GM12878 (cell line): ENCODE measurements at regions not wholly inside any gene's neighbourhood (a gene's known extent, or its start where the extent isn't known, plus 50 kb on each side); places are given as distances from the start of the nearest gene placed in this dataset.
A peak's percentile ranks its signal among the peaks of the same experiment; 100 is the strongest.

Experiments
- ATAC-seq: fragments of 200-7000 bp; cut with Tn5 transposase; 3 replicates; pipeline ENCODE4 v1.9.1; 2020; ENCODE audit warnings: mild to moderate bottlenecking, moderate library complexity
- BruUV-seq: library from RNA; stranded (reverse); fragments of 400-500 nt; replicated peaks from 2 replicates; lab custom pipeline; 2021; lab: Mats Ljungman, UMichigan
- CTCF ChIA-PET: fragments of 300-600 bp; sonication (Branson Sonifier 250); formaldehyde crosslinking; extraction: SDS; loops from one replicate; lab custom pipeline; 2021; ENCODE audit warnings: inconsistent platforms; lab: Yijun Ruan, JAX
- POLR2A ChIA-PET: fragments of 350-600 bp; formaldehyde crosslinking; extraction: SDS; loops from one replicate; lab custom pipeline; 2021; ENCODE audit warnings: inconsistent platforms; lab: Charles Lee
- RAD21 ChIA-PET: fragments of 300-600 bp; sonication (Branson Sonifier 250); formaldehyde crosslinking; loops from one replicate; lab custom pipeline; 2023; ENCODE audit warnings: antibody characterized with exemption; ENCODE audit not compliant: unreplicated experiment; lab: Charles Lee
- SMC1A ChIA-PET: fragments of 300-600 bp; sonication (Branson Sonifier 250); formaldehyde crosslinking; loops from one replicate; lab custom pipeline; 2023; ENCODE audit not compliant: unreplicated experiment, uncharacterized antibody; lab: Charles Lee
- DNase-seq: peaks from one replicate; pipeline ENCODE4 v3.0.0-alpha.2; 2011; ENCODE audit warnings: low read depth, low spot score
- FAIRE-seq: peaks from 3 replicates; lab custom pipeline; 2011; peaks lifted over from hg19 to GRCh38; lab: Jason Lieb, UNC
- H2AFZ ChIP-seq: 2 replicates; pipeline ENCODE4 v1.6.0; 2011; ENCODE audit warnings: low read depth, low read length, control low read depth; ENCODE audit not compliant: control insufficient read depth
- H3K27ac ChIP-seq: 2 replicates; pipeline ENCODE4 v1.5.1; 2011; ENCODE audit warnings: control low read depth; ENCODE audit not compliant: control insufficient read depth, insufficient read depth
- H3K27me3 ChIP-seq, 2 experiments: replicated peaks in 1 of 2; 2 replicates each; pipeline versions ENCODE4 v1.6.0 to v1.6.1; 2011; ENCODE audit warnings: low read length in 1 of 2; ENCODE audit not compliant: control insufficient read depth in 2 of 2, insufficient read depth in 2 of 2
- H3K36me3 ChIP-seq, 2 experiments: 2 replicates each; pipeline ENCODE4 v1.5.1; 2011; ENCODE audit warnings: low read length in 1 of 2; ENCODE audit not compliant: control insufficient read depth in 2 of 2, insufficient read depth in 2 of 2
- H3K4me1 ChIP-seq: 2 replicates; pipeline ENCODE4 v1.6.1; 2011; ENCODE audit warnings: mild to moderate bottlenecking, low read length, moderate library complexity, mixed read lengths; ENCODE audit not compliant: control insufficient read depth, insufficient read depth
- H3K4me2 ChIP-seq: 2 replicates; pipeline ENCODE4 v1.6.0; 2011; ENCODE audit warnings: control low read depth; ENCODE audit not compliant: control insufficient read depth, insufficient read depth
- H3K4me3 ChIP-seq: fragments of 200-600 bp; sonication (generic); 2 replicates; pipeline ENCODE4 v1.5.1; 2016
- H3K79me2 ChIP-seq: 2 replicates; pipeline ENCODE4 v1.6.0; 2011; ENCODE audit warnings: low read length; ENCODE audit not compliant: control insufficient read depth, insufficient read depth
- H3K9ac ChIP-seq: 2 replicates; pipeline ENCODE4 v1.8.0; 2011; ENCODE audit warnings: low read length, control low read depth, mixed read lengths; ENCODE audit not compliant: control insufficient read depth, insufficient read depth
- H3K9me3 ChIP-seq: replicated peaks from 3 replicates; pipeline ENCODE4 v1.5.1; 2011; ENCODE audit warnings: mild to moderate bottlenecking, low read length; ENCODE audit not compliant: control insufficient read depth, insufficient read depth
- H4K20me1 ChIP-seq: 2 replicates; pipeline ENCODE4 v1.6.0; 2011; ENCODE audit not compliant: control insufficient read depth, insufficient read depth
- DPF2 ChIP-seq: fragments of 450-650 bp; IDR thresholded peaks from 2 replicates; pipeline ENCODE4 v1.6.1; 2017; ENCODE audit warnings: mild to moderate bottlenecking
- EP300 ChIP-seq, 2 experiments: fragments of 150-350 bp in 1 of 2; IDR thresholded peaks; 2 replicates each; pipeline ENCODE4 v1.6.1; 2011 to 2012; ENCODE audit warnings: low read depth in 2 of 2, low read length in 2 of 2, borderline replicate concordance in 1 of 2, improper control_type of control experiment in 1 of 2, inconsistent platforms in 1 of 2; ENCODE audit not compliant: control insufficient read depth in 1 of 2
- IKZF1 ChIP-seq: fragments of 450-650 bp; conservative IDR thresholded peaks from 2 replicates; pipeline ENCODE4 v1.6.1; 2017; ENCODE audit warnings: antibody characterized with exemption, mild to moderate bottlenecking
- IKZF2 ChIP-seq, 2 experiments: fragments of 450-650 bp; IDR thresholded peaks; 2 replicates each; pipeline ENCODE4 v1.6.1; 2017; ENCODE audit warnings: mild to moderate bottlenecking in 2 of 2, moderate library complexity in 2 of 2
- MEF2B ChIP-seq: fragments of 450-650 bp; IDR thresholded peaks from 2 replicates; pipeline ENCODE4 v1.6.1; 2018; ENCODE audit warnings: mild to moderate bottlenecking, moderate library complexity; ENCODE audit not compliant: partially characterized antibody, poor library complexity, severe bottlenecking
- NBN ChIP-seq: fragments of 450-650 bp; IDR thresholded peaks from 2 replicates; pipeline ENCODE4 v1.6.1; 2016
- ZNF207 ChIP-seq: fragments of 450-650 bp; IDR thresholded peaks from 2 replicates; pipeline ENCODE4 v1.6.1; 2014; ENCODE audit warnings: antibody characterized with exemption, mild to moderate bottlenecking, borderline replicate concordance
- WGBS: methylation state at CpG from one replicate; pipeline ENCODE4 v1.1.6; 2016; ENCODE audit warnings: low lambda C conversion rate; ENCODE audit not compliant: insufficient replicate concordance, insufficient coverage; ENCODE audit errors: missing lambda C conversion rate; 5-methylcytosine and 5-hydroxymethylcytosine counted together
- in situ Hi-C: fragments of 300-500 bp; cut with MboI; formaldehyde crosslinking; loops from 9 replicates; pipeline ENCODE4 v1.14.3; 2018; ENCODE audit warnings: mixed read lengths
- intact Hi-C: fragments of 100-400 bp; cut with micrococcal nuclease; formaldehyde crosslinking; loops from one replicate; pipeline ENCODE4 v1.14.2; 2022; ENCODE audit not compliant: unreplicated experiment
- TF ChIP-seq, protein P1 (sequence below): fragments of 450-650 bp; IDR thresholded peaks from 2 replicates; pipeline ENCODE4 v1.6.1; 2017; ENCODE audit warnings: low read depth, mild to moderate bottlenecking, moderate library complexity
- TF ChIP-seq, protein P2 (sequence below): fragments of 450-650 bp; IDR thresholded peaks from 2 replicates; pipeline ENCODE4 v1.6.1; 2017; ENCODE audit warnings: mild to moderate bottlenecking

DNA sequence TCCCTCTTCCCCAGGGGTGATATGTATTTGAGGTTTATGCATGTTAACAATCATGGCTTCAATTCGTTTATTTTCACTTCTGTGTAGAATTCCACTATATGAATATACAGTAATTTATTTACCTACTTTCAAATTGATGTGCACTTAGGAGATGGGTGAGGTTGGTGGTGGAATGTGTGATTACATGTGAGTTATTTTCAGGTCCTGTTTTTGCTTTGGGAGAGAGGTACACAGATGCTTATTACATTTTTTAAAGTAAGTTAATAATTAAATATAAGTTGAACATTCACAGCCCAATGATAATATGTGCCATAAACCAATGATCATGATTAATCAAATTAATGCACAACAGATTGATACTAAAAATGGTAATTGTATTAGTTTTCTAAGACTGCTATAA is 79.5 kb downstream of the SPRY1 start (continued):
- TF ChIP-seq, protein P1, sequence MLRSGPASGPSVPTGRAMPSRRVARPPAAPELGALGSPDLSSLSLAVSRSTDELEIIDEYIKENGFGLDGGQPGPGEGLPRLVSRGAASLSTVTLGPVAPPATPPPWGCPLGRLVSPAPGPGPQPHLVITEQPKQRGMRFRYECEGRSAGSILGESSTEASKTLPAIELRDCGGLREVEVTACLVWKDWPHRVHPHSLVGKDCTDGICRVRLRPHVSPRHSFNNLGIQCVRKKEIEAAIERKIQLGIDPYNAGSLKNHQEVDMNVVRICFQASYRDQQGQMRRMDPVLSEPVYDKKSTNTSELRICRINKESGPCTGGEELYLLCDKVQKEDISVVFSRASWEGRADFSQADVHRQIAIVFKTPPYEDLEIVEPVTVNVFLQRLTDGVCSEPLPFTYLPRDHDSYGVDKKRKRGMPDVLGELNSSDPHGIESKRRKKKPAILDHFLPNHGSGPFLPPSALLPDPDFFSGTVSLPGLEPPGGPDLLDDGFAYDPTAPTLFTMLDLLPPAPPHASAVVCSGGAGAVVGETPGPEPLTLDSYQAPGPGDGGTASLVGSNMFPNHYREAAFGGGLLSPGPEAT, result no peak
- TF ChIP-seq DPF2, result no peak
- TF ChIP-seq MEF2B, result no peak
- no peak for TF ChIP-seq ZNF207
- TF ChIP-seq, protein P2, sequence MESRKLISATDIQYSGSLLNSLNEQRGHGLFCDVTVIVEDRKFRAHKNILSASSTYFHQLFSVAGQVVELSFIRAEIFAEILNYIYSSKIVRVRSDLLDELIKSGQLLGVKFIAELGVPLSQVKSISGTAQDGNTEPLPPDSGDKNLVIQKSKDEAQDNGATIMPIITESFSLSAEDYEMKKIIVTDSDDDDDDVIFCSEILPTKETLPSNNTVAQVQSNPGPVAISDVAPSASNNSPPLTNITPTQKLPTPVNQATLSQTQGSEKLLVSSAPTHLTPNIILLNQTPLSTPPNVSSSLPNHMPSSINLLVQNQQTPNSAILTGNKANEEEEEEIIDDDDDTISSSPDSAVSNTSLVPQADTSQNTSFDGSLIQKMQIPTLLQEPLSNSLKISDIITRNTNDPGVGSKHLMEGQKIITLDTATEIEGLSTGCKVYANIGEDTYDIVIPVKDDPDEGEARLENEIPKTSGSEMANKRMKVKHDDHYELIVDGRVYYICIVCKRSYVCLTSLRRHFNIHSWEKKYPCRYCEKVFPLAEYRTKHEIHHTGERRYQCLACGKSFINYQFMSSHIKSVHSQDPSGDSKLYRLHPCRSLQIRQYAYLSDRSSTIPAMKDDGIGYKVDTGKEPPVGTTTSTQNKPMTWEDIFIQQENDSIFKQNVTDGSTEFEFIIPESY, result no peak

DNA sequence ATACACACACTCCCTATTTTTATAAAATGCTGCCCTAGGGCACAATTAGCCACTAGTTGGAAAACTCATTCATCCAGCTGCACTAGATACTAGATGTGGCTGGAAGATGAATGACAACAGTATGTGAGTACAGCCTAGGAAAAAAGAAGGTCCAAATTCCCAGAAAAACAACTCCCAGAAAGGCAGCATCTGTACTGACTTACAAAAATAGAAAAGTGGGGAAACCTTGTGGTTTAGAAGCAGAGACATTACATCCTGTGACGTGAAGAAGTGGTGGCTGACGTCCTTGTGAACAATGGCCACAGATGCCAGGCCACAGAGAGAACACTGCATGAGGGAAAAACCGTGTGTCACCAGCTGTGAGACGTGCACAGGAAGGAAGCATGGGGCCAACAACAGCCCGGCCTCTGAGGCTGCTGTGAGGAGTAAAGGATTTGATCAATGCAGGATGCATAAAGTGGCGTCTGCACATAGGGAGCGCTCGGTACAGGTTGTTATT is 81.2 kb downstream of the SPRY1 start:
- DNase-seq, result no peak
- POLR2A ChIA-PET, result no interaction called here
- Histone ChIP-seq H3K27ac (no peak overlapping the region), H4K20me1 (no peaks in the 10 kb centered on the region), H3K9ac (no peak overlapping the region), H3K4me3 (no peak overlapping the region), H3K27me3 (no peaks in the 10 kb centered on the region; a peak in 1 of 4 replicates), H2AFZ (no peak overlapping the region), H3K9me3 (no peaks in the 10 kb centered on the region), H3K4me1 (no peaks in the 10 kb centered on the region), H3K4me2 (no peak overlapping the region), H3K79me2 (no peaks in the 10 kb centered on the region), H3K36me3 (no peaks in the 10 kb centered on the region)
- CTCF ChIA-PET, result no interaction called here
- FAIRE-seq, result no peak
- peak; percentile 91 for ATAC-seq
- WGBS, result 19% methylated on average over 8 of the region's 8 CpGs
- SMC1A ChIA-PET, result interaction anchor here (1.0 kb wide), 1 partner anchor 15 kb away, joined by 3 read pairs; no protein-coding TSS in a partner anchor
- in situ Hi-C loops (no loop called here), intact Hi-C loops (no loop called here)
- RAD21 ChIA-PET, result no interaction called here
- no TSS peak for BruUV-seq
- TF ChIP-seq IKZF2 (IDR thresholded peaks at IDR 0.05) (peak in 1 of 2 experiments; percentile 28; a peak in 2 of 4 replicates), IKZF1 (0 out of 2 replicates have a peak, but pooled peaks have one; percentile 13), NBN (no peak), EP300 (IDR thresholded peaks at IDR 0.05; ENCODE audit: borderline replicate concordance in 1 of 2, control insufficient read depth in 1 of 2, low read depth in 2 of 2, low read length in 2 of 2) (peak in 1 of 2 experiments; percentile 29; a peak in 1 of 4 replicates)
